Loucy (cell line): ENCODE measurements at regions not wholly inside any gene's neighbourhood (a gene's known extent, or its start where the extent isn't known, plus 50 kb on each side); places are given as distances from the start of the nearest gene placed in this dataset.

Source experiments
- H2AFZ ChIP-seq: fragments of 200-600 bp; sonication (generic); 2 replicates; pipeline ENCODE4 v1.6.0; 2016; ENCODE audit warnings: antibody characterized with exemption, mild to moderate bottlenecking, low read length, moderate library complexity
- H3F3A ChIP-seq: fragments of 200-600 bp; 2 replicates; pipeline ENCODE4 v1.6.0; 2016; ENCODE audit warnings: antibody characterized with exemption, low read depth, mild to moderate bottlenecking
- H3K27me3 ChIP-seq: fragments of 200-600 bp; sonication (generic); 2 replicates; pipeline ENCODE4 v1.6.1; 2014; ENCODE audit warnings: low read length, mild to moderate bottlenecking; ENCODE audit not compliant: insufficient read depth, poor library complexity, severe bottlenecking
- H3K36me3 ChIP-seq: fragments of 200-600 bp; sonication (generic); 2 replicates; pipeline ENCODE4 v1.6.1; 2016; ENCODE audit warnings: low read length; ENCODE audit not compliant: insufficient read depth
- H3K4me1 ChIP-seq: fragments of 200-600 bp; sonication (generic); 2 replicates; pipeline ENCODE4 v1.5.1; 2014; ENCODE audit warnings: low read length, mild to moderate bottlenecking; ENCODE audit not compliant: insufficient read depth, poor library complexity, severe bottlenecking
- H3K4me2 ChIP-seq: fragments of 200-600 bp; sonication (generic); 2 replicates; pipeline ENCODE4 v1.6.0; 2014; ENCODE audit warnings: antibody characterized with exemption, low read length, low read depth, mild to moderate bottlenecking; ENCODE audit not compliant: poor library complexity, severe bottlenecking
- H3K4me3 ChIP-seq: fragments of 200-600 bp; sonication (generic); 2 replicates; pipeline ENCODE4 v1.5.1; 2014; ENCODE audit warnings: low read length, mild to moderate bottlenecking, mixed read lengths; ENCODE audit not compliant: poor library complexity, severe bottlenecking
- H3K79me2 ChIP-seq: fragments of 200-600 bp; sonication (generic); 2 replicates; pipeline ENCODE4 v1.6.1; 2014; ENCODE audit warnings: low read length; ENCODE audit not compliant: insufficient read depth
- H3K9ac ChIP-seq: fragments of 200-600 bp; sonication (generic); 2 replicates; pipeline ENCODE4 v1.6.0; 2014; ENCODE audit warnings: mild to moderate bottlenecking, low read depth, low read length, moderate library complexity; ENCODE audit not compliant: poor library complexity, severe bottlenecking
- H3K9me2 ChIP-seq: fragments of 200-600 bp; sonication (generic); replicated peaks from 2 replicates; pipeline ENCODE4 v1.6.1; 2016; ENCODE audit warnings: low read depth, low read length, mixed read lengths
- H3K9me3 ChIP-seq: fragments of 200-600 bp; sonication (generic); 2 replicates; pipeline ENCODE4 v1.6.1; 2014; ENCODE audit warnings: mild to moderate bottlenecking, antibody characterized with exemption, low read length, low read depth; ENCODE audit not compliant: insufficient read depth
- H4K20me1 ChIP-seq: fragments of 200-600 bp; sonication (generic); 2 replicates; pipeline ENCODE4 v1.6.0; 2014; ENCODE audit warnings: antibody characterized with exemption, low read length, mild to moderate bottlenecking; ENCODE audit not compliant: insufficient read depth, poor library complexity, severe bottlenecking
- EZH2phosphoT487 ChIP-seq: fragments of 200-600 bp; IDR thresholded peaks from 2 replicates; pipeline ENCODE4 v1.6.1; 2018; ENCODE audit warnings: antibody characterized with exemption, mild to moderate bottlenecking, moderate library complexity, borderline replicate concordance
- TF ChIP-seq, protein P1 (sequence below): fragments of 200-600 bp; sonication (generic); conservative IDR thresholded peaks from 2 replicates; pipeline ENCODE4 v1.5.1; 2014; ENCODE audit warnings: mild to moderate bottlenecking, antibody characterized with exemption, low read length

DNA sequence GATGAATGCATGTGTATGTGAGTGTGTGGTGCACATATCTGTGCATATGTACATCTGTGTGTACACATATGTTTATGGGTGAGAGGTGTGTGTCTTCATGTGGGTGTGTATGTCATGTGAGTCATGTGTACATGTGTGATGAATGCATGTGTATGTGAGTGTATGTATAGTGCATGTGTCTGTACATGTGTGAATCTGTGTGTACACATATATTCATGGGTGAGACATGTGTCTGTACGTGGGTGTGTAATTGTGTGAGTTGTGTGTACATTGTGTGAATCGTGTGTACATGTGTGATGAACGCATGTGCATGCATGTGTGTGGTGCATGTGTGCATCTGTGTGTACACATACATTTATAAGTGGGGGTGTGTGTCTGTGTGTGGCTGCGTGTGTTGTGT lies 146.9 kb upstream of the TMEM132C start:
- no peak overlapping the region for H2AFZ ChIP-seq

DNA sequence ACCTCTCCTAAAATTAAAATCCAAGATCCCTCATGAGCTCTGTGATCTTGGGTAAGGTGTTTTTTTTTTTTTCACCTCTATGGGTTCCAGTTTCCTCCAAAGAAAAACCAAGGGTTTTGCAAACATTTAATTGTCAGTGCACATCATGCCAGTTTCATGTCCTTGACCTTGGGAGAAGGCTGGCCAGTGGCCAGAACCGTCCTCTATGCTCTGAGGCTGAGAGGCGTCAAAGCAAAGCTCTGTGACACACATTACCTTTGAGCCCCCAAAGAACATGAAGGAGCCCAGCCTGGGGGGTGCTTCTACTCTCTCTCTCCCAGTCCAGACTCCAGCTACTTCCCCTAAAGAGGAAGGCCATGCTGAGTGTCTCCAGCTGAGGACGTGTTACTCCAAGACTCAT lies 145.5 kb upstream of the TMEM132C start:
- Histone ChIP-seq H3K9me3 (no peaks in the 10 kb centered on the region), H2AFZ (no peak overlapping the region), H3K4me1 (no peaks in the 10 kb centered on the region), H3K9ac (no peak overlapping the region), H4K20me1 (no peaks in the 10 kb centered on the region), H3F3A (no peaks in the 10 kb centered on the region), H3K27me3 (no peaks in the 10 kb centered on the region), H3K4me3 (no peak overlapping the region), H3K36me3 (no peaks in the 10 kb centered on the region), H3K79me2 (no peaks in the 10 kb centered on the region), H3K9me2 (no peaks in the 10 kb centered on the region), H3K4me2 (no peak overlapping the region)
- TF ChIP-seq, protein P1, sequence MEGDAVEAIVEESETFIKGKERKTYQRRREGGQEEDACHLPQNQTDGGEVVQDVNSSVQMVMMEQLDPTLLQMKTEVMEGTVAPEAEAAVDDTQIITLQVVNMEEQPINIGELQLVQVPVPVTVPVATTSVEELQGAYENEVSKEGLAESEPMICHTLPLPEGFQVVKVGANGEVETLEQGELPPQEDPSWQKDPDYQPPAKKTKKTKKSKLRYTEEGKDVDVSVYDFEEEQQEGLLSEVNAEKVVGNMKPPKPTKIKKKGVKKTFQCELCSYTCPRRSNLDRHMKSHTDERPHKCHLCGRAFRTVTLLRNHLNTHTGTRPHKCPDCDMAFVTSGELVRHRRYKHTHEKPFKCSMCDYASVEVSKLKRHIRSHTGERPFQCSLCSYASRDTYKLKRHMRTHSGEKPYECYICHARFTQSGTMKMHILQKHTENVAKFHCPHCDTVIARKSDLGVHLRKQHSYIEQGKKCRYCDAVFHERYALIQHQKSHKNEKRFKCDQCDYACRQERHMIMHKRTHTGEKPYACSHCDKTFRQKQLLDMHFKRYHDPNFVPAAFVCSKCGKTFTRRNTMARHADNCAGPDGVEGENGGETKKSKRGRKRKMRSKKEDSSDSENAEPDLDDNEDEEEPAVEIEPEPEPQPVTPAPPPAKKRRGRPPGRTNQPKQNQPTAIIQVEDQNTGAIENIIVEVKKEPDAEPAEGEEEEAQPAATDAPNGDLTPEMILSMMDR = no peak
- no peak for TF ChIP-seq EZH2phosphoT487

More for the DNA sequence above, 146.9 kb upstream of the TMEM132C start:
- no peaks in the 10 kb centered on the region for H3K9me2 ChIP-seq
- no peaks in the 10 kb centered on the region for H4K20me1 ChIP-seq
- no peaks in the 10 kb centered on the region for H3K9me3 ChIP-seq
- H3K9ac ChIP-seq = no peak overlapping the region
- H3K4me3 ChIP-seq = no peak overlapping the region
- no peaks in the 10 kb centered on the region for H3K79me2 ChIP-seq
- TF ChIP-seq EZH2phosphoT487 = no peak
- TF ChIP-seq, protein P1 = no peak
- no peaks in the 10 kb centered on the region for H3K4me1 ChIP-seq
- H3K4me2 ChIP-seq = no peak overlapping the region
- H3K36me3 ChIP-seq = no peaks in the 10 kb centered on the region
- no peaks in the 10 kb centered on the region for H3F3A ChIP-seq
- H3K27me3 ChIP-seq = no peaks in the 10 kb centered on the region

DNA sequence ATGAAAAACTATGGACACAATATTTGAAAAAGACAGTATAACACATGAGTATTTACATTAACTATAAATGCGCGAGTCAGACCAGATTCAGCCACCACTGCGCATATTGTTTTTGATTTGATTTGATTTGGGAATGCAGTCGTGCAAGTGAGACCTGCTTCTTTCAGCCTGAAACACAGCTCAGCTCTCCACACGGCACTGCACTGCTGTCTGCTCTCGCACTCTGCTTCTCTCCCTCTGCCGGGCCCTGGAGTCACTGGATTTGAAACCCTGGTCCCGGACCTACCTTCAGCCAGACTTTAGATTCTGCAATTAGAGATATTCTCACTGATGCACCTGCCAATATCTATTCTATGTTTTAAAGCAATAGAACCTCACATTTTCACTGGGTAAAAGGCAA lies 143.9 kb upstream of the TMEM132C start:
- Histone ChIP-seq H3K4me3 (no peak overlapping the region), H2AFZ (no peak overlapping the region), H3K9me2 (no peaks in the 10 kb centered on the region), H3K9me3 (no peaks in the 10 kb centered on the region), H3K36me3 (no peaks in the 10 kb centered on the region), H3K4me1 (no peaks in the 10 kb centered on the region), H3F3A (no peaks in the 10 kb centered on the region), H4K20me1 (no peaks in the 10 kb centered on the region), H3K79me2 (no peaks in the 10 kb centered on the region), H3K4me2 (no peak overlapping the region), H3K27me3 (no peaks in the 10 kb centered on the region), H3K9ac (no peak overlapping the region)
- TF ChIP-seq, protein P1 = no peak
- TF ChIP-seq EZH2phosphoT487 = no peak
